SJSA1 (cell line): ENCODE measurements at regions not wholly inside any gene's neighbourhood (a gene's known extent, or its start where the extent isn't known, plus 50 kb on each side); places are given as distances from the start of the nearest gene placed in this dataset.

Source experiments
- DNase-seq, 2 experiments: peaks; one replicate each; pipeline ENCODE4 v3.0.0-alpha.2; 2015 to 2020; ENCODE audit warnings: low spot score in 2 of 2, low read depth in 1 of 2
- H3K27ac ChIP-seq: fragments of 250-450 bp; sonication (Bioruptor Pico); 2 replicates; pipeline ENCODE4 v1.5.1; 2020; ENCODE audit warnings: mild to moderate bottlenecking, moderate library complexity
- H3K27me3 ChIP-seq: fragments of 250-450 bp; sonication (Bioruptor Pico); replicated peaks from 2 replicates; pipeline ENCODE4 v1.5.1; 2020; ENCODE audit warnings: mild to moderate bottlenecking, moderate library complexity
- H3K36me3 ChIP-seq: fragments of 250-450 bp; sonication (Bioruptor Pico); 2 replicates; pipeline ENCODE4 v1.5.1; 2020; ENCODE audit warnings: mild to moderate bottlenecking
- H3K4me1 ChIP-seq: fragments of 250-450 bp; sonication (Bioruptor Pico); replicated peaks from 2 replicates; pipeline ENCODE4 v1.6.1; 2021; ENCODE audit warnings: mild to moderate bottlenecking
- H3K4me3 ChIP-seq: fragments of 250-450 bp; sonication (Bioruptor Pico); 2 replicates; pipeline ENCODE4 v1.5.1; 2020; ENCODE audit warnings: mild to moderate bottlenecking
- H3K9me3 ChIP-seq: fragments of 250-450 bp; sonication (Bioruptor Pico); replicated peaks from 2 replicates; pipeline ENCODE4 v1.5.1; 2020; ENCODE audit warnings: mild to moderate bottlenecking

DNA sequence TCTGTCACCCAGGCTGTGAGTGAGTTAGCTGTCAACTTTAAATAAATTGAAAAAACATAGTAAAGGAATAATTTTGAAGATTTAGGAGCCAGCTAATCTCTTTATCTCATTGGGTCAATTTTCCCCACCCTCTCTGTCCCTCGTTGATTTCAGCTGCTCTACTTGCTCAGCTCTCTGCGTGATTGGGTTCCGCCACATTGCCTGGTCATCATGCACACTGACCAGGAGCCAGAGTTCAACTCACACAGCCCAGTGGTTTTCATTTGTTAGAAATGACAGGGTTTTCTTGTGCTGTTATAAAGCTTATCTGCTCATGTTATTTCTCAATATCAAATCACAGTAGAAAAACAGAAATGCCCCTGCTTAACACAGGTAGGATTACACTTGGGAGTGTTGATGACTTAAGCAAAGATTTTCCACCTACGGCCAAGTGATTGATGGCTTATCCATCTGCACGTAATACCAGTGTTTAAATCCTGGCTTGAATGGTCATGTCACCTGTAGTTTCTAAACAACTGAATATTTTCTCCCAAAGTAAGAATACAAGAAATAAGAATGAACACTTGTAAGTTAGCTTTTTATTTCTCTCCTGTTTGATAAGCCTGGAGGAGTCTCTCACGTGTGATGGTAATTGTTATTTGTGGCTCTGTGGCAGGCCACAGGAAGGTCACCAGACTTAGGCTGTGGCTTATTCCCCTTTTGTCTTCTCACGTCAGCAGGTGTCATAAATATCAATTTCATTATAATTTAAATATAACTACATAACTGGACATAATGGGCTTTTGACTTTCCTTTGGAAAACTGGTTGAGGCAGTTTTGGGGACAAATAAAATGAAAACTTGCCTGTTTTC, 367.2 kb upstream of the DDHD1 start:
- no peak overlapping the region for H3K4me3 ChIP-seq
- H3K27ac ChIP-seq, result no peak overlapping the region
- no peaks in the 10 kb centered on the region for H3K36me3 ChIP-seq
- DNase-seq, result no peak
- H3K4me1 ChIP-seq, result peaks cover 33% of the 10 kb centered on the region
- no peaks in the 10 kb centered on the region for H3K27me3 ChIP-seq
- H3K9me3 ChIP-seq, result no peaks in the 10 kb centered on the region

DNA sequence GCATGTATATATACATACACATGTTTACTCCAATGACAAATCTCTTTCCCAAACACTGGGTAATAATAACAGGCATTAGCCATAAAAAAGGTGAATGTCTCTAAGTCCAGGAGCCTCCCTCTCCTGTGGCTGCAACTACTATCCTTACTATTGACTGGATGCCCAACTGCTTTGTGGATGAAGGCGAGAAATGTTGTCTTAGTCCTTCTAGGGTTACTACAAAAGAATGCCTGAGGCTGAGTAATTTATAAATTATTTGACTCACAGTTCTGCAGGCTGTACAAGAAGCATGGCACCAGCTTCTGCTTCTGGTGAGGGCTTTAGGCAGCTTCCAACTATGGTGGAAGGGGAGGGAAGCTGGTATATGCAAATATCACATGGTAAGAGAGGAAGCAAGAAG, 366.0 kb upstream of the DDHD1 start:
- Histone ChIP-seq H3K9me3 (no peaks in the 10 kb centered on the region), H3K4me3 (no peak overlapping the region), H3K36me3 (no peaks in the 10 kb centered on the region), H3K27me3 (no peaks in the 10 kb centered on the region), H3K27ac (no peak overlapping the region), H3K4me1 (peaks cover 37% of the 10 kb centered on the region)
- DNase-seq, result peak in 1 of 2 experiments; percentile 7

DNA sequence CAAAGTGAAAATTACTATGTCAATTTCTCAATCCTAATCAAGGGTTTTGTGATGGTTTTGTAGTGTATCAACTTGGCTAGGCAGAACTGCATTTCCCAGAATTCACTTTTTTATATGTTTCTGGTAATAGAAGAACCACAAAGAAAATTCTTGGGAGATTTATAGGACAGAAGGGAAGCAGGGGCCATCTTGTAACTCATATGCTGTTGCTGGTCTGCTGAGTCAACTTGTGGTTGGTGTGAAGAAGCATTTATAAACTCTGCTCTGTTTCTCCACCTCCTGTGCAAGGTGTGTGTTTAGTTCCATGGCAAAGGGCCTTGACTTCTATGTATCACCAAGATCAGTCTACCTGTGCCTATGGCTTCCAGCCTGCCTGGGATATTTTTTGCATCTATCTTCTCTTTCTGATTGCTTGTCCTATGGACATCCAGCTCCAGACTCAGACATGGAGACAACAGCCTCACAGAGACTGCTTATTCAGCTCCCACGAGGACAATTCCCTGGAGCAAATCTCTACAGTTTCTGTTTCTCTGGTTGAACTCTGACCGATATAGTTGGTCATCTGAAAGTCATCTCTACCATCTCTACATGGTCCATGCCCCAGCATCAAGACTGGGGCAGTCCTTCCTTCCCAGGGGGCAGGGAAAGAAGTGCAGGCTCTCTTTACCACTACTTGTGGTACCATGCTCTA, 364.3 kb upstream of the DDHD1 start:
- DNase-seq, result no peak
- Histone ChIP-seq H3K9me3 (no peaks in the 10 kb centered on the region), H3K4me1 (peaks cover 37% of the 10 kb centered on the region), H3K27ac (no peak overlapping the region), H3K27me3 (no peaks in the 10 kb centered on the region), H3K36me3 (no peaks in the 10 kb centered on the region), H3K4me3 (no peak overlapping the region)

DNA sequence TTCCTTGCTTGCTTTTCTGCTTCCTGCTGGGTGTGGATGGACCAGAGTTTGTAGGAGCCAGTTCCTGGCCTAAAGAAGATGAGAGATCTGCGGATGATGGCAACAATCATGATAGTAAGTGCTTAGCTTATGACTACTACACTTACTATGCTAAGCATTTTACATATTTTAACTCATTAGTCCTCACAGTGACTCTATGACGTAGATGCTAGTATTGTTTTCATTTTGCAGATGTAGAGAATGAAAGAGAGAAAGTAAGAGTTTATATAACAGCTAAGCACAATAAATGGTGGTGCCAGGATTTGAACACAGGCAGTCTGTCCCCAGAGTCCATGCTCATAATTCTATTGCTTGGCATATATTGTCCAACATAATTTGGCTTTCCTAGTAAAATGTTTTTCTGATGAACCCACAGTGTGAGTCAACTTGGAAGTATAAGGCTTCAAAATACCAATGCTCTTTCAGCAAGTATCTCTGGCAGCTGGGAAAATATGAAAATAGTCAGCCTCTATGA, 363.2 kb upstream of the DDHD1 start:
- Histone ChIP-seq H3K9me3 (no peaks in the 10 kb centered on the region), H3K36me3 (no peaks in the 10 kb centered on the region), H3K27ac (no peak overlapping the region), H3K4me3 (no peak overlapping the region), H3K4me1 (peaks cover 37% of the 10 kb centered on the region), H3K27me3 (no peaks in the 10 kb centered on the region)
- peak in 1 of 2 experiments; percentile 37 for DNase-seq

DNA sequence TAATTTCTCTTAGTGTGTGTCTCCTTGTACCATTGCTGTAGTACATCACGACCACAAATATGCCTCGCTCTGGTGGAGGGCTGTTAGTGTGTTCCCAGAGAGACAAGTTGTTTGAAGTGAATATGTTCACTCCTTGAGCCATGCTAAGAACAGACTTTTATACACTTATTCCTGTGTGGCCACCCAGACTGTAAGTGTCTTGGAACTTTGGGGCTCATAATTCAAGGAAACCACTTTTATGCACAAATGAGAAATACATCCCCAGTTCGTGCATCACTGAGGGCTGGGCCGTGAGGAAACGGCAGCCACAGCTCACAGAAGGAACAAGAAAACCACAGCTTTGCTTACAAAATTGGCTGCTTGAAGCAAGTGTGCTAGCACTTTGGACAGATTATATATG, 362.2 kb upstream of the DDHD1 start:
- peak in 1 of 2 experiments; percentile 11 for DNase-seq
- H3K4me3 ChIP-seq, result no peak overlapping the region
- H3K36me3 ChIP-seq, result no peaks in the 10 kb centered on the region
- H3K27me3 ChIP-seq, result no peaks in the 10 kb centered on the region
- H3K4me1 ChIP-seq, result peaks cover 37% of the 10 kb centered on the region
- H3K27ac ChIP-seq, result peak overlapping the region; percentile 15; the same call in 1 of the 2 replicates
- no peaks in the 10 kb centered on the region for H3K9me3 ChIP-seq

DNA sequence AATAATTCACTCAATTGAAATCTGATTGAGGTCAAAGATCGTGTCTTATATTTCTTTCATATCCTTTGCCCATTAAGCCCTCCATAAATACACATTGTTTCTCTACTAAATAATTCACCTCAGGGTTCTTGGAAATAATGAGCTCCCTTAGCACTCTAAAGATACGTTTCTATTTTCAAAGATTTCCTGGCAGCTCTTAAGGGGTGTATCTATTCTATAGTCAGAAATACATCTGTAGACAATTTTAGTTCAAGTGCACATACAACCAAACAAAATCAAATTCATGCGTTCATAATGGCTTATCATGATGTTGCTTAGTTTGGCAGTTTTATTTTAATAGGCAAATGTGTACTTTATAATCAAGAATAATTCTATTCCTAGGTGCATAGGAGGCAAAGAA, 361.1 kb upstream of the DDHD1 start:
- no peak overlapping the region for H3K27ac ChIP-seq
- no peaks in the 10 kb centered on the region for H3K27me3 ChIP-seq
- no peak overlapping the region for H3K4me3 ChIP-seq
- H3K4me1 ChIP-seq, result peaks cover 37% of the 10 kb centered on the region
- no peaks in the 10 kb centered on the region for H3K9me3 ChIP-seq
- no peaks in the 10 kb centered on the region for H3K36me3 ChIP-seq
- no peak for DNase-seq

DNA sequence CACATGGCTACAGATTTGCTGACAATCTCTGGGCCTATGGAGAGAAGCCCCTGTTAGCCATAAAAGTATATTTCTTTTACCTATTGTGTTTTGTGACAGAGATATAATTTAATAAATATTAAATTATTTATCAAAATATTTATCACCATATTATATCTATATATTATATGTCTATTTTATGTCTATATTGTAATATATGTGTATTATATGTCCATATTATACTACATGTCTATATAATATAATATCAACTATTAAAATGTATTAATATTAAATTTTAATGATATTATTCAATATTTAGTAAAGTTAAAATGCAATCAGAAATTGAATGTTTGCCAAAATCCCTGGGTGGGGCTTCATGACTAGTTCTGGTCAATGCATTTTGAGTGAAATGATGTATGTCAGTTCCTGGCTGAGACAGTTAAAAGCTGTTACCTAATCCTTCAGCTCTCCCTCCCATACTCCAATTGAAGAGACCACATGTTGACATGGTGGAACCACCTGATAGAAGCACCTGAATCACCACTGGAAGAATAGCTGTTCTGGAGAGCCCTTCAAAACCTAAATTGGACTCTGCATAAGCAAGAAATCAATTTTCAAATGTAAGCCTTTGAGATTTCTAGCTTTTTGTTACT, 357.3 kb upstream of the DDHD1 start:
- Histone ChIP-seq H3K27me3 (no peaks in the 10 kb centered on the region), H3K27ac (no peak overlapping the region), H3K36me3 (no peaks in the 10 kb centered on the region), H3K4me1 (peaks cover 15% of the 10 kb centered on the region), H3K9me3 (no peaks in the 10 kb centered on the region), H3K4me3 (no peak overlapping the region)
- DNase-seq, result no peak

DNA sequence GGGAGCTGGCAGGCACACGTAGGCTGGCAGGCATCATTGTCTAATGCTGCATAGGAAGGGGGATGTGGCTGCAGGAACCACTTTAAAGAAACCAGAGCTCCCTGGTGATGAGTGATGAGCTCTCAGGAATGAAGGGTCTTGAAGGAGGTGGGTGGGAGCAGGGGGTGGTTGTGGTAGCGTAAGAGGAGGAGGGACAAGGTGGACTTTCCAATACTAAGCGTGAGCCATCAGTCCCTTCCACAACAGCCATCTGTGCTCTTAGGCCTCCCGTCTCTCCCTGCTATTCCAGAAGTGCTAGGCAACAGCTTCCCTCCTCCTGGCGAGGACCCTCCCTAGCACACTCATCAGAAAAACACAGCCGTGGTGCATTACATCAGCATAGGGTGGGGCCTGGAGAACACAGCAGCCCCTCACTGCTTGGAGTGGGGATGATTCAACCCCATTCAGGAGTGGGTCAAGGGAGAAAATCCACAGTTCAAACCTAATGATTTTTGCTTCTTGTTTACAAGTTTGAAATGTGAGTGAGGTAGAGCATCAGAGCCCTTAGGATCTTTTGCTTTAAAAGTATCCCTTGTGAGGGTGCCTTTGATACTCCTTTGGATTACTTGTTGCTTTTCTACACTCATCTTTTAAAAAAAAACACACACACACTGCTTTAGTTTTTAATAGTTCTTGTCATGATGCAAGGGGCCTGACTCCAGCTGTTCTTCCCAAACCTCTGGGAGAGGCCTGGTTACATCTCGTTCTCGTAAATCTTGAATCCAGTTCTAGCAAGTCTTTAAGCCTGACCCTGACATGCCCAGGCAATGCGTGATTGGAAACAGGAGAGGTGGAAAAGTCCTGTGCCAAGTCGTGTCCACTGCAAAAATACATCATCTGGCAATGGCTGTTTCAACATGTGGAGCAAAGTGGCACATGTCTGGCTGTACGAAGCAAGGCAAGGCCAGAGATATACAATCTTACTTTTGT, 356.4 kb upstream of the DDHD1 start:
- peak in 1 of 2 experiments; percentile 10 for DNase-seq
- Histone ChIP-seq H3K27ac (no peak overlapping the region), H3K27me3 (no peaks in the 10 kb centered on the region)

DNA sequence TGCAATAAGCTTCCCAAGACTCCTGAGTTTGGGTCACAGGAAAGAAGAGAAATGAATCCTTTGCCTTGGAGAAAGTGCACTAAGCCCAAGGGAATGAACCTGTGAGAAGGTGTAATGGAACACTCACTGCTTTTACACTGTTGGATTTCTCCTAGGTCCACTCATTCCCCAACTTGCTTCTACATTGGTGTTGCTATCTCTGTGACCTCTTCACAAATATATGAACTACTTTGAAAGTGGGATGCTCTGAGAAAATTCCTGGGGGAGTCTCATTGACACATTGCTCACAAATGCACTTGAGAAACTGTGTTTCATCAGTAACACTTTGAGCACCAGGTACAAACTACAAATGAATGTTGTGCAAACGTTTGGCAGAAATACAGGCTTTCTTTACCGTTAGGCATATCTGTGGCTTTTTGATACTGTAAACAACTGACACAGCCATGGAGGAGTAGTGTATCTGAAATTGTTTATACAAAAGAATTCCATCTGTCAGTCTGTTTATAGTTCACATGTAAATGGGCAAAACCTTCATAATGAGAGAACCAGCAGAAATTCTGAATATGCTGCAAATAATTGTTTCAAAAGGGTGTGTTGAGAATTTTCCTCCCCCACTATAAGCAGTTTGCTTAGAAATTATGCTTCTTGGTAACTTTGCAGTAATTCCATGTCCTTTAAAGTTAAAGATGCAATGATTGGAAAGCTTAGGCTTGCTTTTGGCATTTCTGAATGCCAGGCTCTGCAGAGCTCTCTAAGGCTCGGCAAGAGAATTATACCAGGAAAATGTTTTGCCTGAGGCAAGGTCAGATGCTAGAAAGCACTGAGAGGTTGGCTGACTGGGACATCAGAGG, 348.5 kb upstream of the DDHD1 start:
- no peaks in the 10 kb centered on the region; the same call in 1 of the 2 replicates for H3K9me3 ChIP-seq
- H3K36me3 ChIP-seq, result no peaks in the 10 kb centered on the region
- peak overlapping the region; percentile 64 for H3K27ac ChIP-seq
- H3K4me1 ChIP-seq, result peaks cover 19% of the 10 kb centered on the region
- DNase-seq, result peak in 1 of 2 experiments; percentile 82
- H3K4me3 ChIP-seq, result no peak overlapping the region
- no peaks in the 10 kb centered on the region for H3K27me3 ChIP-seq

More for the DNA sequence above, 356.4 kb upstream of the DDHD1 start:
- H3K9me3 ChIP-seq, result no peaks in the 10 kb centered on the region
- H3K4me3 ChIP-seq, result no peak overlapping the region
- H3K36me3 ChIP-seq, result no peaks in the 10 kb centered on the region
- peaks cover 11% of the 10 kb centered on the region for H3K4me1 ChIP-seq

DNA sequence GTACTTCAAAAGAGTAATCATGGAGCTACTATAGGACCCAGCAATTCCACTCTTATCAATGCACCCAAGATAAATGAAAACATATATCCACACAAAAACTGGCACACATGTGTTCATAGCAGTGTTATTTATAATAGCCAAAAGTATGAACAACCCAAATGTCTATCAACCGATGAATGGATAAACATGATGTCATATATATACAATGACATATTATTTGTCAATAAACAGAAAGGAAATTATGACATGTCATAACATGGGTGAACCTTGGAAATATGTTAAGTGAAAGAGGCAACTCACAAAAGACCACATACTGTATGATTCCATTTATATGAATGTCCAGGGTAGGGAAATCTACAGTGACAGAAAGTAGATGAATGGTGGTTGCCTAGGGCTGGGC, 347.1 kb upstream of the DDHD1 start:
- Histone ChIP-seq H3K4me1 (peaks cover 19% of the 10 kb centered on the region), H3K27ac (no peak overlapping the region), H3K27me3 (no peaks in the 10 kb centered on the region), H3K4me3 (no peak overlapping the region), H3K36me3 (no peaks in the 10 kb centered on the region), H3K9me3 (no peaks in the 10 kb centered on the region; the same call in 1 of the 2 replicates)
- DNase-seq, result no peak

DNA sequence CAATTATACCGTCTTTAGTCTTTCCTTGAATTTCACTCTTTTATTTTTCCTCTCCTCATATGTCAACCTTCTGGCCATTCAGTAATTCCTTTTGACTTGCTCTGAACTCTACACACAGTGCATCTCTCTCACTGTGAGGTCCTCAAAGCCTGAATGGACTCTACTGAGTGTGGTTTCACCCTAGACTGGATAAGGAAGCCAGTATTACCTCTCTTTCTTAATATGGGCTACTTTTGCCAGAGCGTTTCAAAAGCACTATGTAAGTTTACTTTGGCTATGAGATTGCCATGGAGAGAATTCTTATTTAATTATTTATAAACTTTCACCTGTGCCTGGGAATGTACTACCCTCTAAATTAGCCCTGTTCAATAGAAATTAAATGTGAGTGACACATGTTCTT, 343.5 kb upstream of the DDHD1 start:
- Histone ChIP-seq H3K36me3 (no peaks in the 10 kb centered on the region), H3K4me1 (peaks cover 7% of the 10 kb centered on the region), H3K9me3 (no peaks in the 10 kb centered on the region), H3K27me3 (no peaks in the 10 kb centered on the region), H3K27ac (no peak overlapping the region), H3K4me3 (no peak overlapping the region)
- no peak for DNase-seq

DNA sequence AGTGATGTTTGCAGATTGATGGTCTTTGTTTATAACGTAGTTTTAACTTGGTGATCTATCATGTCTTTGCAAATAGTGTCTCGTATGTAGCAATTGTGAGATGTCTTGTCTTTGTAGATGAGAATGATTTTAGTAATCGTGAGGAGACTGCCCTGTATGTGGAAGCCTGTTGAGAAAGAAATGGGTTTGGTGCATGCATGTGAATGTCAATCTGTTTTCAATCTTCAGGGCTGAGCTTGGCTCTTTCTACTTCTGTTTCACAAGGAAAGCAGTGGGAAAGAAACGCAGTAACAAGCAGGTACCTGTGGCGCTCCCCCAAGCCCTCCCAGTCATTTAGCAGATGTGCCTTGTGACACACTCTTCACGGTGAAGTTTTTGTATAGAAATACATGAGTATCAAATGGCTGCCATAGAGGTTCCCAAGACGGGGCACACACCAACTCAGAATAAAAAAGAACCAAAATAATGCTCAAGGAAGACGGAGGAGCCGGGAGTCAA, 342.8 kb upstream of the DDHD1 start:
- H3K4me1 ChIP-seq, result peaks cover under 1% of the 10 kb centered on the region
- no peak overlapping the region for H3K27ac ChIP-seq
- H3K4me3 ChIP-seq, result no peak overlapping the region
- no peak for DNase-seq
- H3K27me3 ChIP-seq, result no peaks in the 10 kb centered on the region
- no peaks in the 10 kb centered on the region for H3K36me3 ChIP-seq
- no peaks in the 10 kb centered on the region for H3K9me3 ChIP-seq
